Sigmoid colon (tissue), 4 donors: ENCODE measurements at regions not wholly inside any gene's neighbourhood (a gene's known extent, or its start where the extent isn't known, plus 50 kb on each side); places are given as distances from the start of the nearest gene placed in this dataset.

ENCODE experiments used
- POLR2A ChIP-seq, 2 donors: fragments of 450-650 bp; IDR thresholded peaks; one replicate each; pipeline ENCODE4 v1.6.1; 2016; ENCODE audit warnings: antibody characterized with exemption in 2 of 2, mild to moderate bottlenecking in 2 of 2, moderate library complexity in 2 of 2
- POLR2AphosphoS5 ChIP-seq, 4 donors: sonication (generic); formaldehyde crosslinking; IDR thresholded peaks; one replicate each; pipeline ENCODE4 v1.6.1; 2017; ENCODE audit warnings: antibody characterized with exemption in 4 of 4

DNA sequence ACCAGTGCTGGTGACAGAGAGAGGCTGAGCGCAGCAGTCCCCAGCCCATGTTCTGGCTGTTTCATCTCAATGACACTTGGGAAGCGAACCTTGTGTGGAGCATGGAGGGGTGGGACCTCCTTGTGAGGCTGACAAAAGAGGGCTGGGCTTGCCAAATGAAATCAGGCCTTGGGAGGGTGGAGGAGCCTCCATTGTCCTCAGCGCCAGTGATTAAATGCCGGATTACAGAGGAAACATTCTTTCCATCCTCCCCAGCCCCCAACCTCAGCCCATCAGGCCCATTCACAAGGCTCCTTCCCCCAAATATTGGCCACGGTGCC is 63.3 kb upstream of the PAXBP1 start:
- no peak for TF ChIP-seq POLR2AphosphoS5 (IDR thresholded peaks at IDR 0.05)
- TF ChIP-seq POLR2A (IDR thresholded peaks at IDR 0.05): no peak
